Liver (tissue), 8 donors: ENCODE measurements at regions not wholly inside any gene's neighbourhood (a gene's known extent, or its start where the extent isn't known, plus 50 kb on each side); places are given as distances from the start of the nearest gene placed in this dataset.

ENCODE experiments used
- DNase-seq: peaks from one replicate; pipeline ENCODE4 v3.0.0-alpha.2; 2017; ENCODE audit warnings: low spot score
- H3K27ac ChIP-seq, 2 donors: one replicate each; pipeline ENCODE4 v1.7.0; 2013; ENCODE audit warnings: inconsistent platforms in 2 of 2, low read length in 2 of 2, control low read depth in 1 of 2, low read depth in 1 of 2, mild to moderate bottlenecking in 1 of 2
- H3K27me3 ChIP-seq, 4 donors: one replicate each; pipeline versions ENCODE4 v1.6.1 to v1.7.0; 2013; ENCODE audit warnings: low read length in 3 of 4, inconsistent platforms in 1 of 4, mild to moderate bottlenecking in 1 of 4, moderate library complexity in 1 of 4; ENCODE audit not compliant: control insufficient read depth in 4 of 4, insufficient read depth in 4 of 4
- H3K36me3 ChIP-seq, 4 donors: one replicate each; pipeline versions ENCODE4 v1.6.1 to v1.7.0; 2013; ENCODE audit warnings: low read length in 3 of 4, mild to moderate bottlenecking in 3 of 4, low read depth in 1 of 4, moderate library complexity in 1 of 4; ENCODE audit not compliant: control insufficient read depth in 4 of 4, insufficient read depth in 3 of 4
- H3K4me1 ChIP-seq, 4 donors: one replicate each; pipeline versions ENCODE4 v1.6.1 to v1.7.0; 2013; ENCODE audit warnings: low read length in 3 of 4, mild to moderate bottlenecking in 3 of 4, moderate library complexity in 1 of 4; ENCODE audit not compliant: control insufficient read depth in 4 of 4, insufficient read depth in 4 of 4
- H3K4me3 ChIP-seq, 3 donors: one replicate each; pipeline versions ENCODE4 v1.6.1 to v1.7.0; 2013; ENCODE audit warnings: low read length in 3 of 3, control low read depth in 1 of 3, low read depth in 1 of 3, mild to moderate bottlenecking in 1 of 3
- H3K9ac ChIP-seq, 2 donors: one replicate each; pipeline ENCODE4 v1.7.0; 2013; ENCODE audit warnings: low read length in 2 of 2, mild to moderate bottlenecking in 2 of 2, moderate library complexity in 2 of 2, control low read depth in 1 of 2, low read depth in 1 of 2
- H3K9me3 ChIP-seq, 4 donors: one replicate each; pipeline versions ENCODE4 v1.6.1 to v1.7.0; 2013; ENCODE audit warnings: low read length in 3 of 4; ENCODE audit not compliant: control insufficient read depth in 4 of 4
- ATF3 ChIP-seq: IDR thresholded peaks from 2 replicates; pipeline ENCODE4 v1.6.1; 2016; ENCODE audit warnings: antibody characterized with exemption
- EGR1 ChIP-seq, 2 donors: IDR thresholded peaks; 2 replicates each; pipeline ENCODE4 v1.6.1; 2016 to 2018; ENCODE audit warnings: antibody characterized with exemption in 2 of 2, low read depth in 2 of 2
- FOXA1 ChIP-seq: IDR thresholded peaks from 2 replicates; pipeline ENCODE4 v1.6.1; 2016; ENCODE audit warnings: antibody characterized with exemption
- FOXA2 ChIP-seq: IDR thresholded peaks from 2 replicates; pipeline ENCODE4 v1.6.1; 2016; ENCODE audit warnings: antibody characterized with exemption
- GABPA ChIP-seq, 2 donors: IDR thresholded peaks in 1 of 2; conservative IDR thresholded peaks in 1 of 2; 2 replicates each; pipeline ENCODE4 v1.6.1; 2016; ENCODE audit warnings: antibody characterized with exemption in 2 of 2, mild to moderate bottlenecking in 1 of 2, moderate library complexity in 1 of 2
- HNF4A ChIP-seq, 2 donors: conservative IDR thresholded peaks; 2 replicates each; pipeline ENCODE4 v1.6.1; 2016; ENCODE audit warnings: antibody characterized with exemption in 2 of 2, mild to moderate bottlenecking in 2 of 2
- HNF4G ChIP-seq: IDR thresholded peaks from 2 replicates; pipeline ENCODE4 v1.6.1; 2016; ENCODE audit warnings: antibody characterized with exemption
- JUND ChIP-seq, 2 donors: IDR thresholded peaks; 2 replicates each; pipeline ENCODE4 v1.6.1; 2016; ENCODE audit warnings: antibody characterized with exemption in 2 of 2
- NR2F2 ChIP-seq: IDR thresholded peaks from 2 replicates; pipeline ENCODE4 v1.6.1; 2016; ENCODE audit warnings: antibody characterized with exemption
- RAD21 ChIP-seq, 2 donors: IDR thresholded peaks; 2 replicates each; pipeline ENCODE4 v1.6.1; 2016; ENCODE audit warnings: antibody characterized with exemption in 2 of 2, mild to moderate bottlenecking in 2 of 2
- RXRA ChIP-seq, 2 donors: IDR thresholded peaks; 2 replicates each; pipeline ENCODE4 v1.6.1; 2017 to 2018; ENCODE audit warnings: antibody characterized with exemption in 2 of 2, mild to moderate bottlenecking in 1 of 2
- SP1 ChIP-seq: IDR thresholded peaks from 2 replicates; pipeline ENCODE4 v1.6.1; 2018; ENCODE audit warnings: antibody characterized with exemption, mild to moderate bottlenecking
- TAF1 ChIP-seq: conservative IDR thresholded peaks from 2 replicates; pipeline ENCODE4 v1.6.1; 2016; ENCODE audit warnings: antibody characterized with exemption, mild to moderate bottlenecking
- YY1 ChIP-seq: IDR thresholded peaks from 2 replicates; pipeline ENCODE4 v1.6.1; 2016; ENCODE audit warnings: antibody characterized with exemption, mild to moderate bottlenecking
- ZBTB33 ChIP-seq: IDR thresholded peaks from 2 replicates; pipeline ENCODE4 v1.6.1; 2016; ENCODE audit warnings: antibody characterized with exemption
- WGBS: extraction: QIAGEN DNeasy Blood & Tissue Kit; methylation state at CpG from one replicate; pipeline ENCODE4 v1.1.7; 2013; 5-methylcytosine and 5-hydroxymethylcytosine counted together
- TF ChIP-seq, protein P1 (sequence below): IDR thresholded peaks from 2 replicates; pipeline ENCODE4 v1.6.1; 2016; ENCODE audit warnings: antibody characterized with exemption, mild to moderate bottlenecking
- TF ChIP-seq, protein P2 (sequence below): fragments of 150-350 bp; IDR thresholded peaks from 2 replicates; pipeline ENCODE4 v1.5.1; 2017; ENCODE audit warnings: improper control_type of control experiment, low read depth, low read length; ENCODE audit not compliant: missing input control
- TF ChIP-seq, protein P3 (sequence below): IDR thresholded peaks from 2 replicates; pipeline ENCODE4 v1.6.1; 2016; ENCODE audit warnings: antibody characterized with exemption
- donor health status: healthy.
- donor health status: healthy.
- donor health status: healthy.
- donor health status: healthy.
- donor health status: healthy.

GRCh38 chr21:35828161-35828560 is 232.2 kb downstream of the SETD4 start (continued):
- TF ChIP-seq RXRA (IDR thresholded peaks at IDR 0.05), result no peak
- no peak for TF ChIP-seq FOXA2
- TF ChIP-seq FOXA1, result no peak
- TF ChIP-seq YY1, result no peak
- TF ChIP-seq TAF1, result no peak
- no peak for TF ChIP-seq ZBTB33

DNA sequence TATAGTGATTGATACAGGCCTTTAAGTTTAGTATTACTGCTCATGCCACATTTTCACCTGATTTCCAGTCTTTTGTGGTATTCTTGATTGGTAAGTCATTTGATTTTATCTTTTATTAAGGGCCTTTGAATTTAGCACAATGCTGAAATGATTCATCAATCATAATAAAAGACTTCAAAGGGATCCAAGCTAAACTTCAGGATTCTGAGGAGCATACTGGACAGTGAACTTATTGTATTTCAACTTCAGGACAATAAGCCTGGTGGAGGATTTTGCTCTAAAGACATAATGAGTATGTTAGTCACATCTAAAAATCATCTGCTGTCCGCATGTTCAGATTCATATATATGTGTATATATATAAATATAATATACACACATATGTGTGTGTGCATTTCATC is 233.3 kb downstream of the SETD4 start:
- H3K27me3 ChIP-seq, result no peaks in the 10 kb centered on the region
- 93% methylated on average over 1 of the region's 1 CpG for WGBS
- no peak overlapping the region for H3K9ac ChIP-seq
- no peak overlapping the region for H3K4me3 ChIP-seq
- H3K9me3 ChIP-seq, result peaks cover 0 to under 1% (median 0%) of the 10 kb centered on the region in 4 donors
- DNase-seq, result no peak
- no peaks in the 10 kb centered on the region for H3K36me3 ChIP-seq
- no peak overlapping the region for H3K27ac ChIP-seq
- H3K4me1 ChIP-seq, result no peaks in the 10 kb centered on the region
- TF ChIP-seq FOXA1, result no peak
- no peak for TF ChIP-seq TAF1
- TF ChIP-seq HNF4A (conservative IDR thresholded peaks at IDR 0.05), result no peak
- TF ChIP-seq ATF3, result no peak
- no peak for TF ChIP-seq SP1
- TF ChIP-seq EGR1 (IDR thresholded peaks at IDR 0.05; ENCODE audit: low read depth in 2 of 2), result no peak

DNA sequence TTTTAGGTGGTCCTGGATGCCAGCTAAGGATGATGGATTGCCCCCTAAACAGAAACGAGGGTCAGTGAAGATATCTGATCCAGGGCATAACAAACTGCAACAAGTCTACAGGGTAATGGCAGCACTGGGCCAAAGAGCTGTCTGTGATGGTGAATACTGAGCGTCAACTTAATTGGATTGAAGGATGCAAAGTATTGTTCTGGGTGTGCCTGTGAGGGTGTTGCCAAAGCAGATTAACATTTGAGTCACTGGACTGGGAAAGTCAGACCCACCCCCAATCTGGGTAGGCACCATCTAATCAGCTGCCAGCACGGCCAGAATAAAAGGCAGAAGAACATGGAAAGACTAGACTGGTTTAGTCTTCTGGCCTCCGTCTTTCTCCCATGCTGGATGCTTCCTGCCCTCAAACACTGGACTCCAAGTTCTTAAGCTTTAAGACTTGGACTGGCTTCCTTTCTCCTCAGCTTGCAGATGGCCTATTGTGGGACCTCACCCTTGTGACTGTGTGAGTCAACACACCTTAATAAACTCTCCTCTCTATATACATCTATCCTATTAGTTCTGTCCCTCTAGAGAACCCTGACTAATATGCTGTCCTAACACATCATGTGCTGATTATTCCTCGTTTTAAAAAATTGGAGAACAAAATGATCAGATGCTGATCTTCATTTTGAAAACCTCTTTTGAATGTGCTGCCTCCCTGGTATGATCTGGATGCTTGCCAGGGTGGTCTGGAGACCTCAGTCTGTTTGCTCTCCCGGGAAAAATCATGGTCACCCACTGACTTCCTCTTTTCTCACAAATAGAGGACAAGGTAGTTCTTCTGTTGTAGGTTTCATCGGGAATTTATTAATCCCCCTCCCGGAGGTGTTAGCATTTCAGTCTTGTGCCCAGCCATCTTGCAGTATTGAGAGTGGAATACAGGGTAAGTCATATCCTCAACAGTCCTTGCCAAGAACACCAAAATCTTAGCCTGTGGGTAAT is 234.7 kb downstream of the SETD4 start:
- Histone ChIP-seq H3K4me1 (no peaks in the 10 kb centered on the region), H3K9me3 (peaks cover 0 to 2% (median 0%) of the 10 kb centered on the region in 4 donors), H3K27me3 (no peaks in the 10 kb centered on the region), H3K36me3 (no peaks in the 10 kb centered on the region), H3K27ac (no peak overlapping the region), H3K9ac (no peak overlapping the region), H3K4me3 (no peak overlapping the region)
- 84% methylated on average over 8 of the region's 8 CpGs for WGBS
- DNase-seq, result no peak
- TF ChIP-seq RXRA (IDR thresholded peaks at IDR 0.05) (no peak), HNF4G (no peak), FOXA1 (no peak), NR2F2 (no peak), GABPA (IDR thresholded peaks at IDR 0.05 in 1 of 2, conservative IDR thresholded peaks at IDR 0.05 in 1 of 2) (no peak), RAD21 (IDR thresholded peaks at IDR 0.05) (no peak), TAF1 (no peak), ZBTB33 (no peak), EGR1 (IDR thresholded peaks at IDR 0.05; ENCODE audit: low read depth in 2 of 2) (no peak), YY1 (no peak), FOXA2 (no peak), ATF3 (no peak), JUND (IDR thresholded peaks at IDR 0.05) (no peak), HNF4A (conservative IDR thresholded peaks at IDR 0.05) (no peak), SP1 (no peak)
- TF ChIP-seq, protein P1, sequence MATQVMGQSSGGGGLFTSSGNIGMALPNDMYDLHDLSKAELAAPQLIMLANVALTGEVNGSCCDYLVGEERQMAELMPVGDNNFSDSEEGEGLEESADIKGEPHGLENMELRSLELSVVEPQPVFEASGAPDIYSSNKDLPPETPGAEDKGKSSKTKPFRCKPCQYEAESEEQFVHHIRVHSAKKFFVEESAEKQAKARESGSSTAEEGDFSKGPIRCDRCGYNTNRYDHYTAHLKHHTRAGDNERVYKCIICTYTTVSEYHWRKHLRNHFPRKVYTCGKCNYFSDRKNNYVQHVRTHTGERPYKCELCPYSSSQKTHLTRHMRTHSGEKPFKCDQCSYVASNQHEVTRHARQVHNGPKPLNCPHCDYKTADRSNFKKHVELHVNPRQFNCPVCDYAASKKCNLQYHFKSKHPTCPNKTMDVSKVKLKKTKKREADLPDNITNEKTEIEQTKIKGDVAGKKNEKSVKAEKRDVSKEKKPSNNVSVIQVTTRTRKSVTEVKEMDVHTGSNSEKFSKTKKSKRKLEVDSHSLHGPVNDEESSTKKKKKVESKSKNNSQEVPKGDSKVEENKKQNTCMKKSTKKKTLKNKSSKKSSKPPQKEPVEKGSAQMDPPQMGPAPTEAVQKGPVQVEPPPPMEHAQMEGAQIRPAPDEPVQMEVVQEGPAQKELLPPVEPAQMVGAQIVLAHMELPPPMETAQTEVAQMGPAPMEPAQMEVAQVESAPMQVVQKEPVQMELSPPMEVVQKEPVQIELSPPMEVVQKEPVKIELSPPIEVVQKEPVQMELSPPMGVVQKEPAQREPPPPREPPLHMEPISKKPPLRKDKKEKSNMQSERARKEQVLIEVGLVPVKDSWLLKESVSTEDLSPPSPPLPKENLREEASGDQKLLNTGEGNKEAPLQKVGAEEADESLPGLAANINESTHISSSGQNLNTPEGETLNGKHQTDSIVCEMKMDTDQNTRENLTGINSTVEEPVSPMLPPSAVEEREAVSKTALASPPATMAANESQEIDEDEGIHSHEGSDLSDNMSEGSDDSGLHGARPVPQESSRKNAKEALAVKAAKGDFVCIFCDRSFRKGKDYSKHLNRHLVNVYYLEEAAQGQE, result no peak
- TF ChIP-seq, protein P2, sequence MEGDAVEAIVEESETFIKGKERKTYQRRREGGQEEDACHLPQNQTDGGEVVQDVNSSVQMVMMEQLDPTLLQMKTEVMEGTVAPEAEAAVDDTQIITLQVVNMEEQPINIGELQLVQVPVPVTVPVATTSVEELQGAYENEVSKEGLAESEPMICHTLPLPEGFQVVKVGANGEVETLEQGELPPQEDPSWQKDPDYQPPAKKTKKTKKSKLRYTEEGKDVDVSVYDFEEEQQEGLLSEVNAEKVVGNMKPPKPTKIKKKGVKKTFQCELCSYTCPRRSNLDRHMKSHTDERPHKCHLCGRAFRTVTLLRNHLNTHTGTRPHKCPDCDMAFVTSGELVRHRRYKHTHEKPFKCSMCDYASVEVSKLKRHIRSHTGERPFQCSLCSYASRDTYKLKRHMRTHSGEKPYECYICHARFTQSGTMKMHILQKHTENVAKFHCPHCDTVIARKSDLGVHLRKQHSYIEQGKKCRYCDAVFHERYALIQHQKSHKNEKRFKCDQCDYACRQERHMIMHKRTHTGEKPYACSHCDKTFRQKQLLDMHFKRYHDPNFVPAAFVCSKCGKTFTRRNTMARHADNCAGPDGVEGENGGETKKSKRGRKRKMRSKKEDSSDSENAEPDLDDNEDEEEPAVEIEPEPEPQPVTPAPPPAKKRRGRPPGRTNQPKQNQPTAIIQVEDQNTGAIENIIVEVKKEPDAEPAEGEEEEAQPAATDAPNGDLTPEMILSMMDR, result no peak
- TF ChIP-seq, protein P3, sequence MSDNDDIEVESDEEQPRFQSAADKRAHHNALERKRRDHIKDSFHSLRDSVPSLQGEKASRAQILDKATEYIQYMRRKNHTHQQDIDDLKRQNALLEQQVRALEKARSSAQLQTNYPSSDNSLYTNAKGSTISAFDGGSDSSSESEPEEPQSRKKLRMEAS, result no peak
